SH-SY5Y (cell line): ENCODE measurements at regions not wholly inside any gene's neighbourhood (a gene's known extent, or its start where the extent isn't known, plus 50 kb on each side); places are given as distances from the start of the nearest gene placed in this dataset.
A peak's percentile ranks its signal among the peaks of the same experiment; 100 is the strongest.

ENCODE experiments used
- GATA2 ChIP-seq: IDR thresholded peaks from 2 replicates; pipeline ENCODE4 v1.6.1; 2011; ENCODE audit warnings: mild to moderate bottlenecking, low read depth, low read length
- GATA3 ChIP-seq: IDR thresholded peaks from 2 replicates; pipeline ENCODE4 v1.6.1; 2011; ENCODE audit warnings: low read depth, mild to moderate bottlenecking, low read length, moderate library complexity

DNA sequence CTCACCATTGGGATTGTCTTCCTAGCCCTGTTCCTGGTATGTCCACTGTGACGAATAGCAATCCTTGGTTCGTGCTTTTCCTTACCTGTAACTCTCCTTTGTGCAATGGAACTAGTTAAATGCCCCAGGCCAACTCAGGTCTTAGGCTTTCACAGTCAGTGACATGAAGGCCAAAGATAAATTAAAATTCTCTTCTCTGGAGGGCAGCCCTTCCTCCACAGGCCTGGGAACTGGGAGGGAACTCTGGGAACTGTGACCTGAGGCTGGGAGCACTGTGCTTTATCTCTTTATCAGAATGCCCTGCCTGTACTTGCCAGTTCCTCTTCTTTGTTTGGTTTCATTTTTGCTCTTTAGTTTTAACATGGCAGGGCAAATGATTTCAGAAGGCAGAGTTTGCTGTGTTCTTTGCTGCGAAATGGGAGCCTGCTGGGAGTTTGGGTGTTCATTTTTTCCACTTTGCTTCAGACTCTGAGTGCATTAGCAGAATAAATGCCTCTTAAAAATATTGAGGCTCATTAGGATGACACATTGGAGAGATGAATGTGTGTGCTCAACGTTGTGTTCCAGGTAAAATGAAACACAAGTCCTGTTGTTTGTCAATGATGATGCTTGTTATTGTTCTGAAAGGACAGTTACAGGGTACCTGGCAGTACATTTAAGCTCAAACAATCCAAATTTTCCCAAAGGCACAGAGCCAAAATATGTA is 118.1 kb downstream of the NUDT12 start:
- TF ChIP-seq GATA2 (peak; percentile 66), GATA3 (peak; percentile 59)
